GM19025 (cell line): ENCODE measurements at regions not wholly inside any gene's neighbourhood (a gene's known extent, or its start where the extent isn't known, plus 50 kb on each side); places are given as distances from the start of the nearest gene placed in this dataset.

Experiments
- ATAC-seq: cut with Tn5 transposase; IDR thresholded peaks from one replicate; pipeline ENCODE4 v1.9.1; 2021; ENCODE audit warnings: mild to moderate bottlenecking, low read depth, moderate library complexity; ENCODE audit not compliant: unreplicated experiment

- ATAC-seq: no peak
Measured at GRCh38 chr7:18081617-18082016, 54.0 kb upstream of the PRPS1L1 start.

GRCh38 chr7:18082169-18082568 is 54.5 kb upstream of the PRPS1L1 start:
- no peak for ATAC-seq

GRCh38 chr7:18086165-18087025 is 58.7 kb upstream of the PRPS1L1 start:
- ATAC-seq: no peak

GRCh38 chr7:18087026-18087686 is 59.5 kb upstream of the PRPS1L1 start:
- no peak for ATAC-seq

GRCh38 chr7:18087687-18088078 is 60.0 kb upstream of the PRPS1L1 start:
- ATAC-seq: no peak

GRCh38 chr7:18096087-18096486 is 68.4 kb upstream of the PRPS1L1 start:
- ATAC-seq: no peak

- no peak for ATAC-seq
Measured at GRCh38 chr7:18102576-18102975, 74.9 kb upstream of the PRPS1L1 start.

GRCh38 chr7:18103436-18104218 is 76.0 kb upstream of the PRPS1L1 start:
- ATAC-seq: no peak

- no peak for ATAC-seq
Measured at GRCh38 chr7:18109762-18110161, 82.1 kb upstream of the PRPS1L1 start.

- no peak for ATAC-seq
Measured at GRCh38 chr7:18116661-18117060, 89.0 kb upstream of the PRPS1L1 start.

- no peak for ATAC-seq
Measured at GRCh38 chr7:18117482-18117881, 89.8 kb upstream of the PRPS1L1 start.

- no peak for ATAC-seq
Measured at GRCh38 chr7:18119985-18120384, 92.3 kb upstream of the PRPS1L1 start.

- ATAC-seq: no peak
Measured at GRCh38 chr7:18123508-18124239, 96.0 kb upstream of the PRPS1L1 start.

- no peak for ATAC-seq
Measured at GRCh38 chr7:18125476-18125875, 97.8 kb upstream of the PRPS1L1 start.

GRCh38 chr7:18126281-18126680 is 98.6 kb upstream of the PRPS1L1 start:
- ATAC-seq: no peak

GRCh38 chr7:18128846-18129245 is 101.2 kb upstream of the PRPS1L1 start:
- no peak for ATAC-seq

- ATAC-seq: no peak
Measured at GRCh38 chr7:18132811-18133210, 105.2 kb upstream of the PRPS1L1 start.

GRCh38 chr7:18133921-18134320 is 106.3 kb upstream of the PRPS1L1 start:
- ATAC-seq: no peak

GRCh38 chr7:18140943-18141342 is 113.3 kb upstream of the PRPS1L1 start:
- ATAC-seq: no peak

GRCh38 chr7:18144166-18144565 is 116.5 kb upstream of the PRPS1L1 start:
- no peak for ATAC-seq

- no peak for ATAC-seq
Measured at GRCh38 chr7:18145160-18145559, 117.5 kb upstream of the PRPS1L1 start.
